ENCODE measurements at regions not wholly inside any gene's neighbourhood (a gene's known extent, or its start where the extent isn't known, plus 50 kb on each side); places are given as distances from the start of the nearest gene placed in this dataset.

- no peak for DNase-seq (ENCODE audit: low spot score)
Observed at GRCh38 chr7:46682836-46683624, 762.0 kb upstream of the IGFBP3 start.

GRCh38 chr7:46681865-46682503 is 760.9 kb upstream of the IGFBP3 start:
- DNase-seq (ENCODE audit: low spot score) = no peak

GRCh38 chr7:46680147-46680546 is 759.1 kb upstream of the IGFBP3 start:
- no peak for DNase-seq (ENCODE audit: low spot score)

- DNase-seq (ENCODE audit: low spot score) = no peak
Observed at GRCh38 chr7:46679671-46680070, 758.6 kb upstream of the IGFBP3 start.

- no peak for DNase-seq (ENCODE audit: low spot score)
Observed at GRCh38 chr7:46678421-46678820, 757.3 kb upstream of the IGFBP3 start.

- DNase-seq (ENCODE audit: low spot score) = no peak
Observed at GRCh38 chr7:46675456-46675855, 754.4 kb upstream of the IGFBP3 start.

GRCh38 chr7:46672861-46673260 is 751.8 kb upstream of the IGFBP3 start:
- DNase-seq (ENCODE audit: low spot score) = no peak

- DNase-seq (ENCODE audit: low spot score) = no peak
Observed at GRCh38 chr7:46671108-46671769, 750.2 kb upstream of the IGFBP3 start.

- DNase-seq (ENCODE audit: low spot score) = no peak
Observed at GRCh38 chr7:46669028-46669427, 748.0 kb upstream of the IGFBP3 start.

DNA sequence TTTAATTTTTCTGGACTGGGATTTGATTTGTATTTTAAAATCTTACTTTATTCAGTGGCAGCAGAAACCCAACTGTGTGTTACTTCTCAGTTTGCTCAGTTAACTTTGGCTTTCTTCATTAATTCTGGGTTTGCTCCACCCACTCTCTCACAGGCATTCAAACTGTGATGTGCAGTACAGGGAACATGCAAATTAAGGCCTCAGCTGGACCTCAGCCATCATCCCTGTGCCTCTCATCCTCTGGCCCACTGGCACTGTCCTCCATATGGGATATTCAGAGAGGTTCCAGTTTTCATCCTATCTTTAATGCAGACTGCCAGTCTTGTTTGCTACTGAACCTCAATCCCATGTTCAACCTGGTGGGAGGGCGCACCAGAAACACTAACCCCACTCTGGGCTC is 743.4 kb upstream of the IGFBP3 start:
- no peak for DNase-seq (ENCODE audit: low spot score)

GRCh38 chr7:46663025-46663424 is 742.0 kb upstream of the IGFBP3 start:
- no peak for DNase-seq (ENCODE audit: low spot score)

GRCh38 chr7:46661431-46661830 is 740.4 kb upstream of the IGFBP3 start:
- no peak for DNase-seq (ENCODE audit: low spot score)

DNA sequence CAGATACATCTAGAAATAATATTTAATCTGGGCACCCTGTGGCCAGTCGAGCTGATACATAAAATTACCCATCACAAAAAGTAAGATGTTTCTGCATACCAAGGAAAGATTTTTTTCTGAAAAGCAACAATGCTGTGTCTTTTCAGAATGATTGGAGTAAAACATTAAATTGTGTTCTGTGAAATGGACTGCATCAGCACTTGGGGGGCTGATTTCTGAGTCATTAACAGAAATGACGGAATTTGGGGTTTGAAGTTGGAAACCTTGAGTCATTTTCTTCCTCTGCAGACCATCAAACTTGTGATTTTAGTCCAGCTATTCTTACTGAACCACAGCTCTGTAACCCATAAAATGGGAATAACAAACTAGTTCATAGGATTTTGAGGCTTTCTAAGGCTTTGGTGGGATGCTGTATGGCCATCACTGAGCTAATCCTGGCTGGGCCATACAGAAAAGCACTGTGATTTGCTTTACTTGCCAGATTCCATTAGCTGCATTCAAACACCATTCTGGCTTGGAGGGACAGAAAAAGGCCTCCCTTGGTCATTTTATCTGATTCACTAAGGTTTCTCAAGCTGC is 739.4 kb upstream of the IGFBP3 start:
- no peak for DNase-seq (ENCODE audit: low spot score)

- no peak for DNase-seq (ENCODE audit: low spot score)
Observed at GRCh38 chr7:46658281-46658680, 737.2 kb upstream of the IGFBP3 start.

GRCh38 chr7:46654546-46655443 is 733.7 kb upstream of the IGFBP3 start:
- DNase-seq (ENCODE audit: low spot score) = no peak

- DNase-seq (ENCODE audit: low spot score) = no peak
Observed at GRCh38 chr7:46653848-46654247, 732.8 kb upstream of the IGFBP3 start.

DNA sequence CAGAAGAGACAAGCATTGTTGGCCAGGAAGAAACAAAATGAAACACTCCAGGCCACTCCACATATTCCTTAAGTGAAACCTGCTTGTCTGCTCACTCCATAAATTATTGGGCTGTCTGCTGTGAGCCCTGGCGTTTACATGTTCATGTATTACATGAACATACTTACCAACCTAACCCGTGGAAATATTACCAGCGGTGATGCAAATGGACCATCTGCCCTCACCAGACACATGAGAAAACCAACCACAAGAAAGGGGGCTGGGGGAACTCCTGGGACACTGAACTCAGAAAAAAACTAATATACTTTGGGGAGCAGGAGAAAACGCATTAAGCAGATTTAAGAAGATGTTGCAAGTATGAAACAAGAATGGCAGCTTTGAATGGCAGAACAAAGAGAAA is 731.2 kb upstream of the IGFBP3 start:
- no peak for DNase-seq (ENCODE audit: low spot score)

DNA sequence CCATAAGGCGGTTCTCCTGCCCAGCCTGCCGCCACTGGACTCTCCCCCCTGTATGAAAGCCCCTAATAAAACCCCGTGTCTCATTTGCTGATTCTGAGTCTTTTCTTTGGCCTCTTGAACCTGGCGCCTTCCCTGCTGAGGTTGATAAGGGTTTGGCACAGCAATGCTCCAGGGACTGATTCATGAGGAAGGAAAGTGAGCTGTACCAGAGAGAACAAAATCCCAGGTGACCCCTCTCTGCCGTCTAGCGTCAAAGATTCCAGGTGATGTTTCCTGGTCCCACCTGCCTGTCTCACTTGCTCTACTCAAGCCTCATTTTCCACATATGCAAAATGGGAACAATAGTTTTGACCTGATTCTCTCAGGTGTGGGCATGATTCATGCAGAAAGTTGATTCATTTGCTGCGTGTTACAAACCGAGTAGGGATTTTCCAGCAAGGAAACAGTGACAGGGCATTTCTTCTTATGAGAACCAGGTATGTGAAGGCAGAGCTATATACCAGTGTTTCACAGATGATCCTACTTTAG is 730.6 kb upstream of the IGFBP3 start:
- no peak for DNase-seq (ENCODE audit: low spot score)

- no peak for DNase-seq (ENCODE audit: low spot score)
Observed at GRCh38 chr7:46651070-46651469, 730.0 kb upstream of the IGFBP3 start.

DNA sequence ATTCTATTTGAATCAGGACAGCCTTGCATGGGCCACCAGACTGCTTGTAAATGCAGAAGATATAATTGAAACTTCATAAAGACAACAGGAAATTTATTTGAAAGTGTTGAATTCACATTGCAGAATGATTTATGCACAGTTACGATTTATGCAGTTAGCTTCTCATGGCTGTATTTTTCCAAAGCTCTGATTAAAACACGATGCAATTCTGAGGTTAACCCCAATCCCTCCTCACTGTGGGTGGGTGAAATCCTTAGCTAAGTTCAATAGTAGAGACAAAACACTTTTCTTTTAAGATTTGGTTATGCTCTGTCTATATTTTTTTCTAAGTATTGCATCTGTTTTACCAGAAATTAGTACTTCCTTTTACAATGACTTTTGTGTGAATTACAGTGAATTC is 728.8 kb upstream of the IGFBP3 start:
- no peak for DNase-seq (ENCODE audit: low spot score)
